GM21423 (cell line): ENCODE measurements at regions not wholly inside any gene's neighbourhood (a gene's known extent, or its start where the extent isn't known, plus 50 kb on each side); places are given as distances from the start of the nearest gene placed in this dataset.
A peak's percentile ranks its signal among the peaks of the same experiment; 100 is the strongest.
"Not testable (repeated sequence)": the region's sequence is repeated elsewhere in the genome, so short reads cannot be mapped to it uniquely, and the experiment has no call there.

Experiments
- ATAC-seq: cut with Tn5 transposase; IDR thresholded peaks from one replicate; pipeline ENCODE4 v1.9.1; 2021; ENCODE audit warnings: mild to moderate bottlenecking, moderate library complexity; ENCODE audit not compliant: unreplicated experiment

DNA sequence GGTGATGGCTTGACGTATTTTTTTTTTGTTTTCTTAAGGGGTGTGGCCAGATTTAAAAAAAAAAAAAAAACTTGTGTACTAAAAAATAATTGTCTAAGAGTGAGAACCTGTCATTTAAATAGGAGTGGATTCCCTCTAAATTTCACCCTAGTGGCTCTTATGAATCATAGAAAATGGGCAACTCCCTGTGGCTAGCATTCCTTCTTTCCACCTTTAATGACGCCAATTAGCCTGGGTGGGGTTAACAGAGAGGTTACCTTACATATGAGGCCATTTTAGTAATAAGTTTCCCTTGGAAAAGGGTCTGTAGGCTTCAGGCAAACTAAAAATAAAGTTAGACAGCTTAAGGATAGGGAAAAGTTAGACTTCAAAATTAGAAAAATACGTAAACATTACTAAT lies 223.5 kb upstream of the FAM241A start:
- ATAC-seq: no peak

- no peak for ATAC-seq
Observed at GRCh38 chr4:111923786-111924185, 221.5 kb upstream of the FAM241A start.

DNA sequence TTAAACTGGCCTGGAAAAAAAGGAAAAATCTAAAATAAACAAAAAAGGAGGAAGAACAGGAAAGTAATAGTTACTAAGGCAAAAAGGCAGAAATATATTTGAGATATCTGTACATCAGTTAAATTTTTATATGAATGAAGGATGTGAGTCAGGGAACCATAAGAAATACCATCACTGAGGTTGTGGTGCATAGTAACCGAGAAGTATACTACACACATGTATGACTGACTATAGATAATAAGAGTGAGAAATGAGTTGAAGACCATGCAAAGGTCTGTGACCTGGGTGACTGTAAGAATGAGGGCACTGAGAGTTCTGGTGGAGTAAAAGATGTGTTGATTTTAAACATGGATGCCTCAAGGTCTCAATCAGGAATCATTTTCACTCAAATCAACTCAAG lies 220.6 kb upstream of the FAM241A start:
- ATAC-seq: no peak

DNA sequence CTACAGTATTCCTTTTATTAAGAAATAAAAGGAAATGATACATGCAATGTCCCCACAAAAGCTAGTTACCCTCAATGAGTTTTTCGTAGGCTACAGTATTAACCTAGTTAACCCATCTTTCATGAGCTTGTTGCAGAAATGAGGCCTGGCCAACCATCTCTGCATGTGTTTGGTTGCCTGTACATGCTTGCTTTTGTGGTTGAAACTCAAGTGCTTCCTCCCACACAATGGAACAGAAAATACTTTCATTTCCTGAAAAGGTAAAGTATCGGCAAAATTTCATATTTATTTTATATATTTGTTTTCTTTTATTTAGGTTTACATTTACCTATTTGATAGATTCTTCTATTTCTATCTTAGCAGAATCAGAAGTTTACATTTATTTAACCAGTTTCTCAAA lies 214.6 kb upstream of the FAM241A start:
- ATAC-seq: peak; percentile 99

DNA sequence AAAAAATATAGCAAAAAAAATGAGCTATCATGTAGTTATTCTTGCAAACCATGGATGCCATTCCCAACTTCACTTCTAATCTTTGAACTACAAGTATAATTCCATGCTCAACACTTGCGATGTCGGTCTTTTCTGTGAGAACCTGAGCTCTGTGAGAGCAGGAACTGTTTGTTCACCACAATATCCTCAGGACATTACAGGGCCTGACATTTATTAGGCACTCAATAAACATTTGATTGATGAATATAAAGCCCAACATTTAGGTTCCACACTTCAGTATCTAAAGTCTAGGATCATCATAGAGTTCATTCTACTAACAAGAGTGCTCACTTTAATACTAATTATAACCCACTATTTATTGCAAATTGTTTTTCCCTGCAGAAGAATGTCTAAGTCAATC lies 211.6 kb upstream of the FAM241A start:
- no peak for ATAC-seq

DNA sequence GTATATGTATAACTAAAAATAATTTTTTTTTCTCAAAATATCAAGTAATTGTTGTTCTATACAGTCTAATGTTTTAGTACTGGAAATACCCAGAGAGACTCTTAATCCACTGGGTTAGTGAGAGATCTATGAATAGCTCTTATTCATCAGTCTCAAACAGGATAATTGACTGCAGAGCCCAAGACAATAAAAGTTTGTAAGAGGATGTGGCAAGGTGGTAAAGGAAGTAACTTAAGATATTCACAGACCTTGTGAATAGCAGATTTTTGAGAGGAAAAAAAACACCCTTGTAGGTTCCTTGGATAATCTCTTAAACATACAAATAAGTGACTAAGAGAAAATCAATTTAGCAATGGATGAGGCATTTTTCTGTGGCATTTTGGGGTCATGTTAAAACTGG lies 210.9 kb upstream of the FAM241A start:
- ATAC-seq: no peak

GRCh38 chr4:111937368-111937767 lies 207.9 kb upstream of the FAM241A start:
- peak; percentile 82 for ATAC-seq

DNA sequence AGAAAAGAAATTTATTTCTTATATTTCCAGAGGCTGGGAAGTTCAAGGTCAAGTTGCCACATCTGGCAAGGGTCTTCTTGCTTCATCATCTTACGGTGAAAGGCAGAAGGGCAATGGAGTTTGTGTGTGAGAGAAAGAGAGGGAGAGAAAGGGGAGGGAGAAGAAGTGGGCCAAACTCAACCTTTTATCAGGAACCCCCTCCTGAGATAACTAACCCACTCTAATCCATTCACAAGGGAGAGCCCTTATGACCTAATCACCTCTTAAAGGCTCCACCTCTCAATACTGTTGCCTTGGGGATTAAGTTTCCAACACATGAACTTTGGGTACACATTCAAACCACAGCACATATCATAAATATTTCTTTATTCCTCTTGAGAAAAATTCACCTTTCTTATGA lies 203.3 kb upstream of the FAM241A start:
- ATAC-seq: no peak

DNA sequence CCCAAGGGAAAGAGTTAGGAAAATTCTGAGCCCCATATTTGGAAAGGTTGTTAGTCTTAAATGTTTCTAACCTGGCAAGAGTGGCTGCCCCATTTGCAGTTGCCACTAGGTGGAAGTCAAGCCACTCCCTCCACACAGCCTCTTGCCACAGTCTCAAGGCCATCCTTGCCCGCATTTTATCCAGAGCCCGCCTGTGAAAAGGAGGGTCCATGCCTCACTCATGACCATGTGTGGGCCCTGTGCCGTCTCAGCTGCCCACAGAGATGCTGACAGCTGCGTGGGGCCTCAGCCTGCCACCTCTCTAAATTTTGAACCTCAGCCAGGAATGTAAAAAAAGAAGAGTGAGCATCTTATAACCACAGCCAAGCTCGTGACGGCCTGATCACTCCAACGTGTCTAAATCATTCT lies 201.5 kb upstream of the FAM241A start:
- peak; percentile 92 for ATAC-seq

GRCh38 chr4:111945014-111945413 lies 200.2 kb upstream of the FAM241A start:
- no peak for ATAC-seq

DNA sequence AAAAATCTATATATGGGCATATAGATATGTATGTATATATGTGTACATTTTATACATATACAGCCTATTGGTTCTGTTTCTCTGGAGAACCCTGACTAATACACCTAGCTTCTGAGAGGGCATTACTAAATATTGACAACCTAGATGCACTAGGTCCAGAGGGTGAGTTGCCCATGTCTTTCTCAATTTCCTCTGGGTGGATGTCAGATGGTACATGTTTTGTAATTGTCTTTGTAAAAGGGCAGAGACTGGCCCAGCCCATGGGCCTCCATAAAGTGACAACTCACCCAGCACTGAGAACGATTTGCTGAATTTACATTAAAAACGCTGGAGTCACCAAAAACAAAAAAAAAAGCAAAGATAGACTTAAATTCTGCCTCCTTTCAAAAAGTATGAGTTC lies 198.5 kb upstream of the FAM241A start:
- ATAC-seq: no peak

DNA sequence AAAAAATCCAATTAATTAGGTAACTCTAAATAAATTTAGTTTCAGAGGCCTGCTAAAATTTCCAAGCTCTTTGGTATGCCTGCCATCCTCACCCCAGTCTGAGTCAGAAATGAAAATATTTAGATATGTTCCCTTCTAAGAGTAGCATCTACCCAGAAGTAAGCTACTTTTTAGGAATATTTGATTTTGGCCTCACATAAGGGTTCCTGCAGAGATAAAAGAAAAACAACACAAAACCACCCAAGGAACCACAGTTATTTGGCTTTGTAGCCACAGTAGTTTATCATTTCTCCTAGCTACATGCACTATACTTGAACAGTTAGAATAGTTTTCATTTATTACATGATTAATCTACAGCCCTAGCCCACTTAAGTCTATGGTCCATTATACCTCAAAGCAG lies 192.6 kb upstream of the FAM241A start:
- no peak for ATAC-seq

- ATAC-seq: no peak
Observed at GRCh38 chr4:111954550-111954949, 190.7 kb upstream of the FAM241A start.

DNA sequence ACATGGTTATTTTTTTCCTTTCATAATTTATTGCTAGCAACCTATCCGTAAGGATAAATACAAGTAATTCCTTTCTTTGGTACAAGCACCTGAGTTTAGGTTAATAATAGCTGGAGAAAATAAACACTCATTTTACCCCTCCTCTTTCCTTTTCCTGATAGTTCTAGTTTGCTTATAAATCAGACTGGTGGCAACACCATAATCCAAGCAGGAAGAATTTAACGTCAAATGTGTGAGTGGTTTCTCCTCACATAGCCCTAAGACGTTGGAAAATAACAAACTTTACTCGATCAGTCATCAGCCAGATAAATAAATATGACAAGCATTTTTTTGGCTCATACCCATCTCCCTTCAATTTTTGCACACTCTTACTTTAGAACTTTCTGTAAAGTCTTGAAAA lies 190.3 kb upstream of the FAM241A start:
- no peak for ATAC-seq

- no peak for ATAC-seq
Observed at GRCh38 chr4:111957116-111957515, 188.1 kb upstream of the FAM241A start.

- ATAC-seq: no peak
Observed at GRCh38 chr4:111957997-111958396, 187.3 kb upstream of the FAM241A start.

DNA sequence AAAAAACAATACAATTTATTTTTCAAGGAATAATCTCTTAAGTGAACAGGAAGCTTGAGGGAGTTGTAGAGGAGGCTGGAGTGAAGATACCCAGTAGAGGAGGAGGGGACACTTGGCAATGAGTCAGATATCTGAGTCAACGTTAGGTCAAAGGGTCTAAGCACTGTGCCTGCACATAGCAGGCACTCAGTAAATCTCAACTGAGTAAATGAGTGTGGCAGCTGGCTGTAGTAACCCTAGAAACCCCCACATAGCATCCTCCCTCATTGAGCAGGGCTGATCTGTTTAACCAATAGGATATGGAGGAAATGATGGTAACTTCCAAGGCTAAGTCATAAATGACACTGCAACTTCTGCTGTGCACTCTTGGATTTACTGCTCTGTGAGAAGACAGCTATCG lies 186.0 kb upstream of the FAM241A start:
- no peak for ATAC-seq

DNA sequence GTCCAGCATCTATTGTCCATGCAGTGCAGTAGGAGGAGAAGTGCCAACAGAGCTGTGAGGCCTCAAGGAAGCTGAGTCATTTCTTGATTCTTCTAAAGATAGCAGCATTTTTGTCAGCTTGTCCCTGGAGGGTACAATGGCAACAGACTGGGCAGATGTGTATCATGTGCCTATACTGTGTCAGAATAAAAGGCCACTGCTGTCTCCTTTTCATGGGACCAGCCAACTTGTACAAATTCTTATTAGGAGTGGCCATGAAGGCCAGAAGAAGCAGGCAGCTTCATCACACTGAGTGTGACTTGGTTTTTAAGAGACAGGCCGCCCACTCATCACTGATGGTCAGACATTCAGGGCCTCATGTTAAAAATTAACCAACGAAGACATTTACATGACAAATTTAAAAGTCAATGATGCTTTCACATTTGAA lies 185.0 kb upstream of the FAM241A start:
- ATAC-seq: peak; percentile 92

- not testable (repeated sequence) for ATAC-seq
Observed at GRCh38 chr4:111961026-111961425, 184.2 kb upstream of the FAM241A start.

DNA sequence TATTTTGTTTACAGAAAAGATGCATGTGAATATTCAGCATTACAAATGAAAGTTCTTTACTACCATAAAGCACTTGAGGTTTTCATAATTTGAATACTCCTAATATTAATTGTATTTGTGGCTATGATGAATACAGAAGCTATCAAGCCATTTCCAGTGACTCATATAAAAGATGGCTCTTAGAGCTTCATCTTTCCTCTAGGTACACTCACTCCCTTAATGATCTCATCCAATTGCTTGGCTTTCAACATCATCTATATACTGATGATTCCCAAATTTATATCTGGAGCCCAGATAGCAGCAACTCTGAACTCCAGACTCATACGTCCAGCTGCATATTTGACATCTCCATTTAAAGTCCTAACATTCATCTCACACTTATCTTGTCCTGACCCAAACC lies 183.4 kb upstream of the FAM241A start:
- no peak for ATAC-seq

DNA sequence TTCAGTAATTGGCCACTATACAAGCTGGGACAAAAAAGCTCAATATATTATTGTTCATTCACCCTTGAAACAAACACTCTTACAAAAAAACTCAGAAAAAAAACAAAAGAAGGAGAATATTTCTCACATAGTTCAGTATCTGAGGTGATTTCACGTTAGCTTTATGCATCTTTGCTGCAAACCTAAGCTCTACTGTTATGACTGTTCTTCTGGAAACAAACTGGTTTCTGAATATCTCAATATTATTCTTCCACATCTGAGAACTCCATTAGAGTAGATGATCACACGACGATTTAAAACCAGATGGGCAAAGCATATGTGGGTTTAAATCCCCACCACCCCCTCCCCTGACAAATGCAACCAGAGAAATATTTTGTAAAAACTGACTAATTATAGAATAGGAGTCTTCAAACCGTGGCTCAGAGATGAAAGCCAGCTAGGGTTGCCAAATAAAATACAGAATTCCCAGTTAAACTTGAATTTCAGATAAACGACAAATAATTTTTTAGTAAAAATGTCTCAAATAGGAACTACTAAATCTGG lies 182.0 kb upstream of the FAM241A start:
- no peak for ATAC-seq

GRCh38 chr4:111977419-111977965 lies 167.8 kb upstream of the FAM241A start:
- no peak for ATAC-seq

DNA sequence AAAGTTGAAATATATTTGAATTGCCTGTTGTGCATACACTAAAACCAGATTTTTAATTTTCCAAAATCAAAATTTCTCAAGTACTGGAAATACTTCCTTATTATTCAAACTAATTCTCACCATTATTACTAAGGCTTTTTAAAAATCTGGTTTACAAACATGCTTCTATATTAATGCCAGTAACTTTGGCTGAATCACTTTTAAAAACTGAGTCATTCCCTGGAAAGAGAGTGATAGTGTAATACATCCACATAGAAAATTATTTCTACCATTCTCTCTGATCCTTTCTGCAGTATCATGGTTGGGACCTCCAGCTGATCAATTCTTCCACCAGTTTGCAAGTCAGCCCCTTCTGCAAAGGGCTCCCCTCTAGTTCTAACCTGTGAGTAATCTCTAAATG lies 165.3 kb upstream of the FAM241A start:
- no peak for ATAC-seq
